Adrenal gland (tissue), 9 donors: ENCODE measurements at regions not wholly inside any gene's neighbourhood (a gene's known extent, or its start where the extent isn't known, plus 50 kb on each side); places are given as distances from the start of the nearest gene placed in this dataset.

Experiments
- DNase-seq, 7 donors: peaks; one replicate each; pipeline ENCODE4 v3.0.0-alpha.2; 2019 to 2020
- H3K27ac ChIP-seq, 5 donors: fragments of 200-600 bp; sonication (generic) in 4 of 5; 1 replicate in 3 of 5; 2 replicates in 2 of 5; pipeline versions ENCODE4 v1.5.1 to v1.8.0; 2016 to 2020; ENCODE audit warnings: mild to moderate bottlenecking in 1 of 5
- H3K27me3 ChIP-seq: fragments of 200-600 bp; 2 replicates; pipeline ENCODE4 v1.8.0; 2021
- H3K36me3 ChIP-seq, 2 donors: fragments of 200-600 bp; replicated peaks in 1 of 2; 1 replicate in 1 of 2; 2 replicates in 1 of 2; pipeline versions ENCODE4 v1.5.1 to v1.8.0; 2018 to 2022
- H3K4me1 ChIP-seq, 2 donors: fragments of 200-600 bp; replicated peaks in 1 of 2; 1 replicate in 1 of 2; 2 replicates in 1 of 2; pipeline versions ENCODE4 v1.5.1 to v1.8.0; 2018 to 2021
- H3K4me3 ChIP-seq, 4 donors: fragments of 200-600 bp; sonication (generic) in 3 of 4; one replicate each; pipeline ENCODE4 v1.5.1; 2016 to 2018
- H3K9me3 ChIP-seq, 3 donors: fragments of 200-600 bp; sonication (generic) in 1 of 3; replicated peaks in 1 of 3; 1 replicate in 2 of 3; 2 replicates in 1 of 3; pipeline versions ENCODE4 v1.5.1 to v1.8.0; 2016 to 2021
- POLR2A ChIP-seq, 2 donors: fragments of 450-650 bp; IDR thresholded peaks; one replicate each; pipeline ENCODE4 v1.6.1; 2017; ENCODE audit warnings: antibody characterized with exemption in 2 of 2, mild to moderate bottlenecking in 2 of 2, moderate library complexity in 1 of 2
- WGBS, 4 donors: extraction: QIAGEN DNeasy Blood & Tissue Kit in 2 of 4; methylation state at CpG; one replicate each; pipeline versions ENCODE4 v1.1.5 to v1.1.7; 2013 to 2017; 5-methylcytosine and 5-hydroxymethylcytosine counted together
- intact Hi-C, 2 donors: fragments of 100-400 bp; cut with DNase I; formaldehyde crosslinking; loops; one replicate each; pipeline versions ENCODE4 v1.14.1 to v1.15.0; 2022 to 2023
- TF ChIP-seq, protein P1 (sequence below), 6 experiments: fragments of 450-650 bp in 4 of 6; fragments of 200-600 bp in 2 of 6; sonication (generic) in 1 of 6; IDR thresholded peaks; 1 replicate in 5 of 6; 2 replicates in 1 of 6; pipeline versions ENCODE4 v1.5.1 to v1.8.0; 2016 to 2021; ENCODE audit warnings: antibody characterized with exemption in 6 of 6, mild to moderate bottlenecking in 2 of 6, moderate library complexity in 1 of 6
- donor health status: healthy with polysubstance abuse.
- donor health status: Bipolar disorder and iron deficiency.
- donor health status: DM: yes; HTN: yes; CAD: no.
- donor health status: DM: no; HTN: no; CAD: no.
- donor health status: DM: no; HTN: no; CAD: no.

DNA sequence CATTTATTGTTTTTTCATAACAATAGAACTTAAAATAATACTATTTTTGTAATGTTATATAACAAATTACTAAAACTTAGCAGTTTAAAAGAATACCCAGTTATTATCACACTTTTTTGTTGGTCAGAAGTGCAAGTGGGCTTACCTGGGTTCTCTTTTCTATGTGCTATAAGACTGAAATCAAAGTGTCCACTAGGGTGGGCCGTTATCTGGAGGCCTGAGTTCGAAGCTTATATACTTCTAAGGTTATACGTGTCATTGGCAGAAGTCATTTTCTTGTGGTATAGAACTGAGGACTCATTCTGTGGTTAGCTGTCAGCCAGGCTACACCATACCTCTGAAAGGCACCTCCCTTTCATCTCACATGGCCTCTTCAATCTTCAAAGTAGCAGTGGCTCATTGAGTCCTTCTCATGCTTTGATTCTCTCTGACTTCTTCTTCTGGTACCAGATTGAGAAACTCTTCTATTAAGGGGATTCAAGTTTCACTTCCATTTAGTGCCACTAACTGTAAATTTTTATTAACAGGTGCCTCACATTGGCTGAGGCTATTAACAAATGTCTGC, 414.3 kb downstream of the AMY1C start:
- no peaks in the 10 kb centered on the region for H3K36me3 ChIP-seq
- whole genome bisulfite sequencing, 4 donors: 70 to 78% (median 74%) methylated on average over 3 of the region's 3 CpGs
- no peaks in the 10 kb centered on the region for H3K9me3 ChIP-seq
- no peak overlapping the region for H3K27ac ChIP-seq
- H3K4me3 ChIP-seq: no peak overlapping the region
- TF ChIP-seq, protein P1, sequence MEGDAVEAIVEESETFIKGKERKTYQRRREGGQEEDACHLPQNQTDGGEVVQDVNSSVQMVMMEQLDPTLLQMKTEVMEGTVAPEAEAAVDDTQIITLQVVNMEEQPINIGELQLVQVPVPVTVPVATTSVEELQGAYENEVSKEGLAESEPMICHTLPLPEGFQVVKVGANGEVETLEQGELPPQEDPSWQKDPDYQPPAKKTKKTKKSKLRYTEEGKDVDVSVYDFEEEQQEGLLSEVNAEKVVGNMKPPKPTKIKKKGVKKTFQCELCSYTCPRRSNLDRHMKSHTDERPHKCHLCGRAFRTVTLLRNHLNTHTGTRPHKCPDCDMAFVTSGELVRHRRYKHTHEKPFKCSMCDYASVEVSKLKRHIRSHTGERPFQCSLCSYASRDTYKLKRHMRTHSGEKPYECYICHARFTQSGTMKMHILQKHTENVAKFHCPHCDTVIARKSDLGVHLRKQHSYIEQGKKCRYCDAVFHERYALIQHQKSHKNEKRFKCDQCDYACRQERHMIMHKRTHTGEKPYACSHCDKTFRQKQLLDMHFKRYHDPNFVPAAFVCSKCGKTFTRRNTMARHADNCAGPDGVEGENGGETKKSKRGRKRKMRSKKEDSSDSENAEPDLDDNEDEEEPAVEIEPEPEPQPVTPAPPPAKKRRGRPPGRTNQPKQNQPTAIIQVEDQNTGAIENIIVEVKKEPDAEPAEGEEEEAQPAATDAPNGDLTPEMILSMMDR (IDR thresholded peaks at IDR 0.05): no peak
- no peak for TF ChIP-seq POLR2A (IDR thresholded peaks at IDR 0.05)
- no peaks in the 10 kb centered on the region for H3K4me1 ChIP-seq
- no peaks in the 10 kb centered on the region for H3K27me3 ChIP-seq
- no peak for DNase-seq
- intact Hi-C loops: no loop called here

DNA sequence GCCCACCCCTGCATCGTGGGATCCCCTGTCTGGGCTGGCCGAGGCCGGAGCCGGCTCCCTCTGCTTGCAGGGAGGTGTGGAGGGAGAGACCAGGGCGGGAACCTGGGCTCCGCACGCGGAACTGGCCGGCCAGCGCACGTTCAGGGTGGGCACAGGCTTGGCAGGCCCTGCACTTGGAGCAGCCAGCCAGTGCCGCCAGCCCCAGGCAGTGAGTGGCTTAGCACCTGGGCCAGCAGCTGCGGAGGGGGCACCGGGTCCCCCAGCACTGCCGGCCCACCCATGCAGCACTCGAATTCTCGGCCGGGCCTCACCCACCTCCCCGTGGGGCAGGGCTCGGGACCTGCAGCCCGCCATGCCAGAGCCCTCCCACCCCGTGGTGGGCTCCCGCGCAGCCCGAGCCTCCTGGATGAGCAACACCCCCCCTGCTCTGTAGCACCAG, 422.6 kb downstream of the AMY1C start:
- H3K4me1 ChIP-seq: no peaks in the 10 kb centered on the region
- H3K36me3 ChIP-seq: no peaks in the 10 kb centered on the region
- TF ChIP-seq POLR2A (IDR thresholded peaks at IDR 0.05): no peak
- TF ChIP-seq, protein P1 (IDR thresholded peaks at IDR 0.05): no peak
- intact Hi-C loops: no loop called here
- DNase-seq: no peak
- no peaks in the 10 kb centered on the region for H3K27me3 ChIP-seq
- H3K9me3 ChIP-seq: no peaks in the 10 kb centered on the region
- H3K4me3 ChIP-seq: no peak overlapping the region
- no peak overlapping the region for H3K27ac ChIP-seq
- 87 to 100% (median 91%) methylated on average over 4 to 25 of the region's 25 CpGs for WGBS, 4 donors

DNA sequence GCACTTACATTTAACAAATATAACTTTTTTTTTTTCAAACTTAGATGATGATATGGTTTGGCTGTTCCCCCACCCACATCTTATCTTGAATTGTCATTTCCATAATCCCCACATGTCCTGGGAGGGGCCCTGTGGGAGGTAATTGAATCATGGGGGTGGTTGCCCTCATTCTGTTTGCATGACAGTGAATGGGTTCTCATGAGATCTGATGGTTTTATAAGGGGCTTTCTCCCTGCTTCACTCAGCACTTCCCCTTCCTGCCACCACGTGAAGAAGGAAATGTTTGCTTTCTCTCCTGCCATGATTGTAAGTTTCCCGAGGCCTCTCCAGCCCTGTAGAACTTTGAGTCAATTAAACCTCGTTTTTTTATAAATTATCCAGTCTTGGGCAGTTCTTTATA, 432.6 kb downstream of the AMY1C start:
- intact Hi-C loops: no loop called here
- H3K4me1 ChIP-seq: no peaks in the 10 kb centered on the region

DNA sequence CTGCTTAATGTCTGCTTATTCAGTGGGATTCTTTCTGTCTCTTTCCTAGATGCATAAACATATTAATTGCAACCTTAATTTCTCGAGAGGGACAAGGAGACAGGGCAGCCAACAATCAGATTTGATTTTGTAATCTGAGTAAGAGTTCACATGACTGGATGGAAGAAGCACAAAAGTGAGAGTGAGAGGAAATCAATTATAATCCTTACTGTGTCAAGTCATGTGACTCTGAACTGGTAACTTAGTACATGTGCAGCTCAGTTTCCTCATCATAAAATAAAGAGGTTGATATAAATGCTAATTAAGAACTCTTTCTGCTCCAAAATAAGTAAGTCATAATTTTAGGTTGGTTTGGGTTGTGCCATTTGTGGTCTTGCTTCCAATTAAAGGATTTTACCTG, 439.5 kb downstream of the AMY1C start:
- H3K36me3 ChIP-seq: no peaks in the 10 kb centered on the region
- 50 to 56% (median 53%) methylated on average over 1 of the region's 1 CpG for WGBS, 4 donors
- intact Hi-C loops: no loop called here
- H3K4me1 ChIP-seq: no peaks in the 10 kb centered on the region
- no peak overlapping the region for H3K27ac ChIP-seq
- no peak for DNase-seq
- no peaks in the 10 kb centered on the region for H3K27me3 ChIP-seq
- H3K9me3 ChIP-seq: no peaks in the 10 kb centered on the region
- TF ChIP-seq, protein P1 (IDR thresholded peaks at IDR 0.05): no peak
- no peak for TF ChIP-seq POLR2A (IDR thresholded peaks at IDR 0.05)
- H3K4me3 ChIP-seq: no peak overlapping the region

More for the DNA sequence above, 432.6 kb downstream of the AMY1C start:
- Histone ChIP-seq H3K27ac (no peak overlapping the region), H3K27me3 (no peaks in the 10 kb centered on the region), H3K36me3 (no peaks in the 10 kb centered on the region), H3K4me3 (no peak overlapping the region), H3K9me3 (no peaks in the 10 kb centered on the region)
- DNase-seq: no peak
- WGBS, 4 donors: 27 to 37% (median 33%) methylated on average over 3 of the region's 3 CpGs
- TF ChIP-seq POLR2A (IDR thresholded peaks at IDR 0.05): no peak
- TF ChIP-seq, protein P1 (IDR thresholded peaks at IDR 0.05): no peak
